ENCODE measurements at regions not wholly inside any gene's neighbourhood (a gene's known extent, or its start where the extent isn't known, plus 50 kb on each side); places are given as distances from the start of the nearest gene placed in this dataset.

- no peak for TF ChIP-seq CTCF (IDR thresholded peaks at IDR 0.05)
- H3K36me3 Mint-ChIP-seq (ENCODE audit: low read depth): peaks cover 2% of the 10 kb centered on the region
- no peaks in the 10 kb centered on the region for H3K27me3 Mint-ChIP-seq (ENCODE audit: low read depth)
- no peaks in the 10 kb centered on the region for H3K9me3 Mint-ChIP-seq (ENCODE audit: low read depth)
- no peak overlapping the region for H3K27ac Mint-ChIP-seq (ENCODE audit: unreplicated experiment)
- no peak for DNase-seq (ENCODE audit: low spot score)
- H3K4me1 Mint-ChIP-seq (ENCODE audit: low read depth): peaks cover 5% of the 10 kb centered on the region
- H3K4me3 Mint-ChIP-seq (ENCODE audit: unreplicated experiment): no peak overlapping the region
These were observed 439.3 kb upstream of the TRIB2 start for GRCh38 chr2:12277241-12278034.

- Mint-ChIP-seq H3K27me3 (ENCODE audit: low read depth) (no peaks in the 10 kb centered on the region), H3K4me3 (ENCODE audit: unreplicated experiment) (no peak overlapping the region), H3K4me1 (ENCODE audit: low read depth) (peaks cover 6% of the 10 kb centered on the region), H3K9me3 (ENCODE audit: low read depth) (no peaks in the 10 kb centered on the region), H3K36me3 (ENCODE audit: low read depth) (peaks cover 2% of the 10 kb centered on the region), H3K27ac (ENCODE audit: unreplicated experiment) (no peak overlapping the region)
- no peak for DNase-seq (ENCODE audit: low spot score)
- TF ChIP-seq CTCF (IDR thresholded peaks at IDR 0.05): no peak
These were observed 438.5 kb upstream of the TRIB2 start for GRCh38 chr2:12278217-12278750.

- Mint-ChIP-seq H3K4me1 (ENCODE audit: low read depth) (peaks cover 16% of the 10 kb centered on the region), H3K27ac (ENCODE audit: unreplicated experiment) (no peak overlapping the region), H3K36me3 (ENCODE audit: low read depth) (peaks cover 2% of the 10 kb centered on the region), H3K9me3 (ENCODE audit: low read depth) (no peaks in the 10 kb centered on the region), H3K27me3 (ENCODE audit: low read depth) (no peaks in the 10 kb centered on the region), H3K4me3 (ENCODE audit: unreplicated experiment) (no peak overlapping the region)
- DNase-seq (ENCODE audit: low spot score): no peak
- TF ChIP-seq CTCF (IDR thresholded peaks at IDR 0.05): no peak
These were observed 433.7 kb upstream of the TRIB2 start for GRCh38 chr2:12282780-12283695.

- Mint-ChIP-seq H3K27ac (ENCODE audit: unreplicated experiment) (no peak overlapping the region), H3K4me1 (ENCODE audit: low read depth) (peaks cover 16% of the 10 kb centered on the region), H3K4me3 (ENCODE audit: unreplicated experiment) (no peak overlapping the region), H3K9me3 (ENCODE audit: low read depth) (no peaks in the 10 kb centered on the region), H3K36me3 (ENCODE audit: low read depth) (peaks cover 2% of the 10 kb centered on the region), H3K27me3 (ENCODE audit: low read depth) (no peaks in the 10 kb centered on the region)
- DNase-seq (ENCODE audit: low spot score): no peak
- no peak for TF ChIP-seq CTCF (IDR thresholded peaks at IDR 0.05)
These were observed 432.7 kb upstream of the TRIB2 start for GRCh38 chr2:12284037-12284436.

GRCh38 chr2:12284487-12284886, 432.2 kb upstream of the TRIB2 start:
- Mint-ChIP-seq H3K4me1 (ENCODE audit: low read depth) (peaks cover 16% of the 10 kb centered on the region), H3K27me3 (ENCODE audit: low read depth) (no peaks in the 10 kb centered on the region), H3K27ac (ENCODE audit: unreplicated experiment) (no peak overlapping the region), H3K4me3 (ENCODE audit: unreplicated experiment) (no peak overlapping the region), H3K36me3 (ENCODE audit: low read depth) (peaks cover 2% of the 10 kb centered on the region), H3K9me3 (ENCODE audit: low read depth) (no peaks in the 10 kb centered on the region)
- TF ChIP-seq CTCF (IDR thresholded peaks at IDR 0.05): no peak
- DNase-seq (ENCODE audit: low spot score): no peak

Measured in chondrocyte (in vitro differentiated cells).